Uterus (tissue), 2 donors: ENCODE measurements at regions not wholly inside any gene's neighbourhood (a gene's known extent, or its start where the extent isn't known, plus 50 kb on each side); places are given as distances from the start of the nearest gene placed in this dataset.

Experiments
- CTCF ChIP-seq, 4 experiments: fragments of 200-600 bp in 2 of 4; fragments of 450-650 bp in 2 of 4; sonication (generic) in 2 of 4; IDR thresholded peaks; one replicate each; pipeline ENCODE4 v1.5.1; 2016 to 2019; ENCODE audit warnings: antibody characterized with exemption in 4 of 4, mild to moderate bottlenecking in 2 of 4, moderate library complexity in 1 of 4
- POLR2A ChIP-seq, 2 donors: fragments of 450-650 bp; IDR thresholded peaks; one replicate each; pipeline ENCODE4 v1.6.1; 2016; ENCODE audit warnings: antibody characterized with exemption in 2 of 2, mild to moderate bottlenecking in 1 of 2, moderate library complexity in 1 of 2

- TF ChIP-seq CTCF (IDR thresholded peaks at IDR 0.05), result peak; percentile 69 to 90 (median 78)
- TF ChIP-seq POLR2A (IDR thresholded peaks at IDR 0.05), result no peak
Observed at GRCh38 chr1:96966536-96967138, 245.1 kb downstream of the PTBP2 start.
